ENCODE measurements at regions not wholly inside any gene's neighbourhood (a gene's known extent, or its start where the extent isn't known, plus 50 kb on each side); places are given as distances from the start of the nearest gene placed in this dataset.

- TF ChIP-seq CTCF (IDR thresholded peaks at IDR 0.05) (no peak), ZFX (IDR thresholded peaks at IDR 0.05; ENCODE audit: borderline replicate concordance) (no peak)
Measured at GRCh38 chr6:153367021-153367420, 235.9 kb upstream of the RGS17 start.
